IMR-90 (cell line): ENCODE measurements at regions not wholly inside any gene's neighbourhood (a gene's known extent, or its start where the extent isn't known, plus 50 kb on each side); places are given as distances from the start of the nearest gene placed in this dataset.

Source experiments
- CTCF ChIP-seq: conservative IDR thresholded peaks from 2 replicates; pipeline ENCODE4 v1.5.1; 2012; ENCODE audit warnings: mild to moderate bottlenecking, low read depth, low read length, improper control_type of control experiment
- SMC3 ChIP-seq: fragments of 150-350 bp; IDR thresholded peaks from 2 replicates; pipeline ENCODE4 v1.6.1; 2016; ENCODE audit warnings: low read depth, mild to moderate bottlenecking, antibody characterized with exemption, low read length, moderate library complexity

- TF ChIP-seq SMC3 (no peak), CTCF (no peak)
Measured at GRCh38 chr10:123506455-123506854, 159.7 kb upstream of the GPR26 start.
